ENCODE measurements at regions not wholly inside any gene's neighbourhood (a gene's known extent, or its start where the extent isn't known, plus 50 kb on each side); places are given as distances from the start of the nearest gene placed in this dataset.

DNA sequence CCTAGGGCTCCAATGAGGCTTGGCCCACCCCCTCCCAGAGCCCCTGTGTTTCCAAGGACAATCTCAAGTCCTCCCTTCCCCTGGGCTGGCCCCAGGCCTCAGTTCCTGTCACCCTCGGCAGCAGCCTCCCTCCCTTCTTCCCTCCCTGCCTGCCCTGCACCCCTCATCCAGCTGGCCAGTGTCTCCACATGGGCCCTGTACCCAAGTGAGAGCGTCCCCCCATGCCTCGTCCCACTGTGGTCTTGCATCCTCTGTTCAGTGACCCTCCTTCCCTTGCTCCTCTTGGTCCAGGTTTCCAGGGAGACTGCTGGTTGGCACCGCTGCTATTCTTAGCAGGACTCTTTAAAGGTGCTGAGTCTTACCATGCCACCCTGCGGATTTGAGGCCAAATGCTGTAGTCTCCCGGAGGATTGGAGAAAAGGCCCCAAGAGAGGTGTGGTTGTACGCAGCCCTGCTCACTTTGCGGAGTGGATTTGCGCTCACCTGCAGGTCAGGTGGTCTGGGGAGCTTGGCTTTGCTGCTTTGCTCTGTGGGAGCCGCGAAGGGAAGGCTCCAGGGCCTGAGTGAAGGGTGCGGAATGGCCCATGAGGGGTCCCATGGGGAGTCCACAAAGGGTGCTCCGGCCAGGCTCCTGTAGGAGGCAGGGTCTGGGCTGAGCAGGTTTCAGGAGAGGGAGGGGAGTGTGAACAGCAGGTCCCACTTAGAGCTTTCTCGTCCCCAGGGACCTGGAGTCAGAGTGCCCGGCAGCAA is 519.2 kb downstream of the TCERG1L start:
- no peak for DNase-seq (ENCODE audit: low read depth in 3 of 3)

DNA sequence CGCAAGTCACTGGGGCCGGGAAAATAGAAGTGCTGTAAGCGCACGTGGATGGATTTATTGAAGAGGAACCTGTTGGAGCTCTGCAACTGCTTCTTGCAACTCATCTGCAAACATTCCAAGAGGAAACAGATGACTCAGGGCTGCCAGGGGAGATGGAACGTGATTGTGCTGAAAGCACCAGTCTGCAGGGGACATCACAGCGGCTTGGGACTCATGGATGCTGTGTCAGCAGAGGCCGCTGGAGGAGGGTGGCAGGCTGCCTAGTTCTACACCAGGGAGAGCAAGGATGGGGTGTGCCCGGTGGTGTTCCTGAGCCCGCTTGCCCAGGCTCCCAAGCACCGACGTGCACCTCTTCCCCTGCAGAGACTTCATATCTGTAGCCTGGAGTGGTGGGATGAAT is 515.7 kb downstream of the TCERG1L start:
- DNase-seq (ENCODE audit: low read depth in 3 of 3), result no peak

DNA sequence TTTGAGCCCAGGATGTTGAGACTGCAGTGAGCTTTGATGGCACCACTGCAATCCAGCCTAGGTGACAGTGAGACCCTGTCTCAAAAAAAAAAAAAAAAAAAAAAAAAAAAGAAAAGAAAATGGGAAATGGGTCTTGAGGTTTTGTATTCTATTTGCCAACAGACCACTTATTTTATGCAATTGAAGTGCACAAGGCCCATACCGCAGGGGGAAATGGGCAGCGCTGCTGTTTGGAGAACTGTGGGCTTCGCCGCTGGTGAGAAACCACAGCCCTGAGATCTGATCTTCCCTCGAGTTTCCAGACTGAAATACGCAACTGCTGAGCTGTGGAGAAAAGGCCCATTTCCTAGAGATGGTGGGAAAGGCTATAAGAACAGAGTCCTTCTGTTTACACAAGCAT is 512.0 kb downstream of the TCERG1L start:
- no peak for DNase-seq (ENCODE audit: low read depth in 3 of 3)

DNA sequence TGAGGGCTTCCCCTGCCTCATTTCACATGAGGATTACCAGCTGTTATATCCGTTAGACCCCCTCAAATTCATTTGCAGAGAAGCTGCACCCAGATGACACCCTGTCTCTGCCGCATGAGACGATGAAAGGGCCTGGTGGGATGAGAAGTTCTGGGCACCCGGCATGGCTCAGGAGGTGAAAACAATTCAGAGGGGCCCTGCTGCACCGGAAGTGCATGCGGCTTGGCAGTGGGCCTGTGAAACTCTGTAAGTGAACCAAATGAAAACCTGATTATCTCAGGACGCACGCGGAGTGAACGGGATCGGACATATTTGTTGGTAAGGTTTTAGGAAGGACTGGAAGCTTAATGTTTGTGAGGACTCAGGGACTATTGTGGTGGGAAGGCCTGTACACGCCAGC is 511.2 kb downstream of the TCERG1L start:
- DNase-seq (ENCODE audit: low read depth in 3 of 3), result no peak

DNA sequence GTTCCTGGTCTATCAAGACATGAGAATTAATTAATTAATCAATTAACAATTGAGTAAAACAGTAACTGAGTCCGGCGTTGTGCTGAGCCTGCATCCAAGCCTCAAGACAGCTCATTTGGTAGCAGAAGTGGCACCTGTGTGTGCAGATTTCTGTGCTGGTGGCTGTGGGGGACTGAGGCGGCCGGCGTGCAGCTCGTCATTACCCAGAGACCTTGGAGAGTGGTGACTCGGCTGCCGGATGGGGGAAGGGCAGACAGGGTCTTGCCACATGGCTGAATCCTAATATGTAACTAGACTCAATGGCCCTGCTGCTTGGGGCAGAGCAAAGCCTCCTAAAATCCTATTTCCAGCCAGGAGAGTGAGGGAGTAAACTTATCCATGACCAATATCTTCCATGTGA is 510.2 kb downstream of the TCERG1L start:
- DNase-seq (ENCODE audit: low read depth in 3 of 3), result no peak

DNA sequence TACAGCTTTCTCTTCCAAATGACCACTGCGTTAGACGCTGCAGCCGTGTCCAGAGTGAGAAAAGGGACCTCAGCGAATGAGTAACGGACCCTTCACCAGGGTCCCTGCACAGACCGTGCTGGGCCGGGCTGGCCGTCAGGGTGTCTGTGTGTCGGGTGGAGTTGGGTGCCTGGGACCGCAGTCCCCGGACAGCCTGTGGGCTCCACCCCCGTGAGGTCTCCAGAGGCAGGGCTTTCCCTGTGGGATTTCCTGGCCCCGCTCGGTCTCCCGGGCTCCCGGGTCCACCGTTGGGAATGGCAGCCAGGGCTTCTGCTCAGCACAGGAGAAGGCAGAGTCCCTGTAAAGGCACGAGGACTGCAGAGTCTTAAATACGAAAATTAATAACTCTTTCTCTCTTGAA is 509.7 kb downstream of the TCERG1L start:
- DNase-seq (ENCODE audit: low read depth in 3 of 3), result no peak

DNA sequence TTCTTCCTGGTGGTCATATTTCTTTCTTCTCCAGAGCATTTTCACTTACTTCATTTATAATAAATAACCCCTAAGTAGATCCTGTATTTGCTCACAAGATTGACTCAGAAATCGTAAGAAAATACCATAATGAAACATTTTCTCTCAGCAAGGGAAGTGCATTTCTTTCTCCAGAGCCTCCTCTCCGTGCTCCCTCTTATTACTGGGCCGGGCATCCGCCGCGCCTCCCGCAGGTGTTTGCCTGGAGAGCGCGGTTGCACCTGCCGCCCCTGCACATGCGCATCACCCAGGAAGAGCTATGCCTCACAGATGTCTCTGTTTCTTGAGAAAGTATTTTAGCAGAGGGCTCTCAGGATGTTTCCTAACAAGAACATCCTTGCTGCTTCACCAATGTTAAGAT is 509.2 kb downstream of the TCERG1L start:
- no peak for DNase-seq (ENCODE audit: low read depth in 3 of 3)

DNA sequence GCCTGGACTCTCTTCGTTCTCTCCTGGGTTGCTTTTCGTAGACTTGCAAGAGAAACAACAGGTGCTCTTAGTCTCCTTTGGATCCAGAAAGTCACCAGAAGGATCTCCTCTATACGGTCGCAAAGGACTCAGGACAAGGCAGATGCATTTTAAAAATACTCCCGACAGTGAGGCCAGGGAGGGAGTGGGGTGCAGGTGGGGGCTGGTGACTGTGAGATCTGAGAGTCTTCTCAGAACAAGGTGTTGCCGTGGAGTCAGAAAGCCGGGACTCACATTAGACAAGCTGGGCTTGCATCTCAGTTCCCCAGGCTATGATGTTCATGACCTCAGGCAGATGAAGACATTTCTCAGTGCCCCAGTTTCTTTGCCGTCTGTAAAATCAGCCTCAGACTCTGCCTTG is 507.2 kb downstream of the TCERG1L start:
- DNase-seq (ENCODE audit: low read depth in 3 of 3), result no peak

DNA sequence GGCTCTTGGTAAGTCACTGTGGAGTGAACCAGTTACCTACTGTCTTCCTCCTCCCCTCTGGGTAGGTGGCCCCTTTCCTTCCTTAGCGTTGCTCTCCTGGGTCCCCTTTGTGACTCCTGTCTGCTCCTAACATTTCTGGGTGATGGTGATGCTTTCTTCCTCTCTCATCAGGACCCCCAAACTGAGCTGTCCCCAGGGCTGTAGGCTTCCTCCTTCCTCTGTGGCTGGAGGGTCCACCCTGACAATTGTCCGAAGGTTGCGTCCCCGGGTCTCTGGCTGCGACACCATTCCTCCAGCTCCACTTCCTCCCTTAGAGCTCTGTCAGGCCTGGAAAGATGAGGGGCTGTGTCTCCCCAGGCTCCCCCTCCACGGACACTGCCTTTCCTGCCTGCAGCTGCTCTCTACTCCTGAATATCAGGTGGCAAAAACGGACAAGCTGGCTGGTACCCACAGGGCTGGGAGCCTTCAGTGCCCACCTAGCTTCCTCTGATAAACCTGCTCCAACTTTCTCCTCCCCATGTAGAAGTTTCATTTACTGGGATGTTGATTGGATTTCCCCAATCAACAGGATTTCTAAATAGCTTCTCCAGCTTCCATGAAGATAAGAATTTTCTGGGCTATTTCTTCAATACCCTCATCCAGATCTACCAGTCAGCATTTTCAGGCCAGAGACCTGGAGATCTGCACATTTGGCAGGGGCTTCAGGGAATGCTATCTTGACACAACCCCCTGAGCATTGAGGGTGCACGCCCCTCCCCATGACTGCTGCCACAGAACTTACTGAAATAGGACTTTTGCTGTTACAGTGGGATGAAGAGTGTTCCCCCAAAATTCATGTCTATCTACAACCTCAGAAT is 506.5 kb downstream of the TCERG1L start:
- no peak for DNase-seq (ENCODE audit: low read depth in 3 of 3)

DNA sequence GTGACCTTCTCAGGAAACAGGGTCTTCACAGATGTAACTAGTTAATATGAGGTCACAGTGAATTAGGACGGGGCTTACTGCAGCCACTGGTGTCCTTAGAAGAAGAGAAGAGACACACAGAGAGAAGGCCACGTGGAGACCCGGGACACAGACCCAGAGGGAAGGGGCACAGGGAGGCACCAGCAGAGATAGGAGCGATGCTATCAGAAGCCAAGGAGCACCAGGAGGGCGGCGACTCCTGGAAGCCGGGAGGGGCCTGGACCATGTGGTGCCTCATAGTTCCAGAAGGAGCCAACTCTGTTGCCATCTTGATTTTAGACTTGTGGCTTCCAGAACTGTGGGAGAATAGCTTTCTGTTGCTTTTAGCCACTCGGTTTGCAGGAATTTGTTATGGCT is 505.9 kb downstream of the TCERG1L start:
- DNase-seq (ENCODE audit: low read depth in 3 of 3), result no peak

DNA sequence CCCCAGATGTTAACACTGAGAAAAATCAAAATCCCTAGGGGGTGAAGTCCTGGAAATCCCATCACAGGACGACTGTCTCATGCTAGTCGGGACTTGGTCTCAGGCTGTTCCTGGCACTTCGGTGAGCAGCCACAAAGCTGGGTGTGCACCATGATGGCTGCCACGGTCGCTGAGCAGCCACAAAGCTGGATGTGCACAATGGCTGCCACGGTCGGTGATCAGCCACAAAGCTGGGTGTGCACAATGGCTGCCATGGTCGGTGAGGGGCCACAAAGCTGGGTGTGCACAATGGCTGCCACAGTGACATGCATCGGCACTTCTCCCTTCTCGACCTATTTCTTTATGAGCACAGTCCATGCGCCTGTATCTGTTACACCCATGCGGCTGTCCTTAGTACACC is 505.1 kb downstream of the TCERG1L start:
- DNase-seq (ENCODE audit: low read depth in 3 of 3), result no peak

DNA sequence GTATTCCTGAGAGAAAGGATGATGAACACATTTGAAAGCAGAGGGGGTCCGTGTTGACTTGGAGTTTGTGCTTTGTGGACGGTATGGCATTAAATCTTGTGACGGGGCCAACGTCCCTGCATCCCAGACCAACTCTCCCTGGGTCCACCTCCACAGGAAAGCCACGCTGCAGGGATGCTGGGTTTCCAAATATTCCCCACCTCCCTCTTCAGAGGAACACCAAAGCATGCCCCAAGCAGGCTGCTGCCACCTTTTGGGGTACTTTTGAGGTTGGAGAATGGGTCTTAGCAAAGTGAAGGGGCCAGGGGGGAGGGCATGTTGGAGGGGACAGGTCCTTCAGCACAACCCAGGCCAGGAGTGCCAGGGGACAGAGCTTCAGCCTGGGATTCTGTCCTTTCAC is 504.4 kb downstream of the TCERG1L start:
- DNase-seq (ENCODE audit: low read depth in 3 of 3), result no peak

DNA sequence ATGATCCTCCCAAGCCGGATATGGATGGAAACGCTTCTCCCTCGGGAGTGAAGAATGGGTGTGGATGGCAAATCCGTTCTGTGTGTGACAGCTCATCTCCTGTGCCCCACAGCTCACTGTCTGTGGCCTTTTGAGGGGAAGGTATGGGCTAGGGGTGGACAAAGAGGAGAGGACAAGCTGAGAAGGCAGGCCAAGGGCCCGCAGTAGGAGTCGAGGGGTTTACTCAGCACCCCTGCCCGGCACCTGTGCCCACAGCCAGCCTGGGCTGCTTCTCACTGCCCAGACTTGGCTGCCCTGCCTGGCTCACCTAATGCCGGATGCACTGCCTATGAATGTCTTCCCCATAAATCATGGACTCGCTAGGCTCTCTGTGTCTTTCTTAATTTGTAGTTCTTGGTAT is 503.8 kb downstream of the TCERG1L start:
- no peak for DNase-seq (ENCODE audit: low read depth in 3 of 3)

DNA sequence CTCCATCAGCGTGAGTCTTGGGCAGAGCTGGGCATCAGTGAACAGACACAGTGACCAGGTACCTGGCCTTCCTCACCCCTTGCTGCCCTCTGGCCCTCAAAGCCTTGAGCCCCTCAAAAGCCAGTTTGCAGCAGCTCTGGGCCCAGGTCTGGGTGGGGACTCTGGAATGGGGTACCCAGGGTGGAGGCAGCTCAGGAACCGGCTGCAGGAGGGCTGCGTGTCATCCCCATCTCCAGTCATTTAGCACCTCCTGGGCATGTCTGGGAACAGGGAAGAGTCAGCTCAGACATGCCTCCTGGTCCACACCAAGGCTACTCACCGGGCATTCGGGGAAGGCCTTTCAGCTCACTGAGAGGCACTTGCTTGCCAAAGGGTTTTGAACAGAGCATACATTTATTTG is 503.3 kb downstream of the TCERG1L start:
- DNase-seq (ENCODE audit: low read depth in 3 of 3), result no peak

DNA sequence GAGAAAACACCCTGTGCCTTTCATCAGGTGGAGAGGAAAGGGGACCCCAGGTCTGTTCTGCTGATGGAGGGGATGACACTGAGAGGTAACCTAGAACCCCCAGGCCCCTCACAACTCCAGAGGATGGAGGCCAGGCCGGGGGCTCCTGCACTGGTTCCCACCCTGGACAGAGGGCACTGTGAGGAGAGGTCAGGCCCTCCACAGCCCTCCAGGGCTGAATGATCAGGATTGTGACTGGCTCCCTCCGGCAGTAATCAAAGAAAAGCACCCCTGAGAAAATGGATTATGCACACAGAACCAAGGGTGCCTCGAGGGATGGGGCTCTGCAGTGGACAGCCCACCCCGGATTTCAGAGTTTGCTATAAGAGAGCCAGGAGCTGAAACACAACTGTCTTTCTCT is 502.8 kb downstream of the TCERG1L start:
- DNase-seq (ENCODE audit: low read depth in 3 of 3), result no peak

DNA sequence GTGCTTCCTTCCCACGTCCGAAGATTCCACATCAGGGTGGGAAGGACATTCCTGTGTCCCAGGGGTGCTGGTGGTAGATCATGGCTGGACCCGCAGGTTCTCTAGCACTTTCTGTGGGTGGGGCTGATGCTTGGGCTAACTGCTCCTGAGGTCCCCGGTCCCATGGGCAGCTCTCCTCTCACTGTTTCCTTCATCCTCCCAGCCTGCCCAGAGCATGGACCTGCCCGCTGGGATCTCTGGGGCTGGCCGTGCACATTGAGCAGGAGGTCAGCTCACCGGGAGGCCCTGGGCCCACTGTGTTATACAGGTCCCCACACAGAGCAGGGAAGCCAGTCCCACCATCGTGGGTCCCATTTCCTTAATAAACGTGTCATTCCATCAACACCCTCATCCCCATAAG is 502.3 kb downstream of the TCERG1L start:
- DNase-seq (ENCODE audit: low read depth in 3 of 3), result no peak

DNA sequence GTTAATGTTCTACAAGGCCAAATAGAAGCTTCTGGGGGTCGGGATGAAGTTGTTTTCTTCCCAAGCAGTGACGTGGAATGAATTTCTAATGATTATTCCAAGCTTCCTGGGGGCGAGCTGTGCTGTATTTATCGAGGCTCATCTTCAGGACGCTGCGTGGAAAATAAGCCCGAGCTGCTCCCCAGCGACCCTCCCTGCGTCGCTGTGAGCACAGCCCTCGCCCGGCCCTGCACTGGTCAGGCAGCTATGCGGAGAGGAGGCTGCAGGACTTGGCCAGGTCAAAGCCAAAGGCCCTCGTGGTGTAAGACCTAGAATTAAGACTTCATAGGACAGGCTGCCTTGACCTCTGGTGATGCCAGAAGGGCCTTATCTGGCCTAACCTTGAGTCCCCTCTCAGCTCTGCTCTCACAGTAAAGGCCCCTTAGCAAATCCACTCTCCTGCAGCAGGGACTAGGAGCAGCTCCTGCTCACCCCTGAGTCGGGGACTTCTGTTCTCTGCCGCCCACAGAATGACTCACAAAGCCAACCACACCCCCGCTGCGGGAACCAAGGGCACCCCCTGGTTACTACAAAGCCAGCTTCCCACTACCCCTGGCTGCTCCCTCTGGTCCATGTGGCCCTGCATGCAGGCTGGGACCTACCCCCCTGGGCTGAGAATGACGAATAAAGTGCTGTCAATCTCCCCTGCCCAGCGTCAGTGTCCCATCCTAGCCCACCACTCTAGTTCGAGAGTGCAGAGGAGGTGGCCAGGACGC is 501.6 kb downstream of the TCERG1L start:
- DNase-seq (ENCODE audit: low read depth in 3 of 3), result no peak

DNA sequence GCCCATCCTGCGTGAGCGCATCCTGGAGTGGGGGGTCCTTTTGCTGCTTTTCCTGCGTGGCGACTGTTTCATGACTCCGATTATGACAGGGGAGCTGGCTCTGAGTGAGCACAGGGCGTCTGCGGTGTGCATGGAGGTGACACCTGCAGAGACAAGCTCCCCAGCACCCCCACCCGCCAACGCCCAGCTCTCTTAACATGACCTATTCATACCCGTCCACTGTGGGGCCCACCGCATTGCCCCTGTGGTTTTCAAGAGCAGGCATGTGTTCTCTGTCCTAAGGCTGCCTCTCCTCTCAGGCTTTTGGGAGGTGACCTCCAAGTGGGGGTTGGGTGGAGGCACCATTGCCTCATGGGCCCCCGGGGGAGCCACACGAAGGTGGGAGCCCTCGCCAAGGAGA is 500.7 kb downstream of the TCERG1L start:
- DNase-seq (ENCODE audit: low read depth in 3 of 3), result no peak

DNA sequence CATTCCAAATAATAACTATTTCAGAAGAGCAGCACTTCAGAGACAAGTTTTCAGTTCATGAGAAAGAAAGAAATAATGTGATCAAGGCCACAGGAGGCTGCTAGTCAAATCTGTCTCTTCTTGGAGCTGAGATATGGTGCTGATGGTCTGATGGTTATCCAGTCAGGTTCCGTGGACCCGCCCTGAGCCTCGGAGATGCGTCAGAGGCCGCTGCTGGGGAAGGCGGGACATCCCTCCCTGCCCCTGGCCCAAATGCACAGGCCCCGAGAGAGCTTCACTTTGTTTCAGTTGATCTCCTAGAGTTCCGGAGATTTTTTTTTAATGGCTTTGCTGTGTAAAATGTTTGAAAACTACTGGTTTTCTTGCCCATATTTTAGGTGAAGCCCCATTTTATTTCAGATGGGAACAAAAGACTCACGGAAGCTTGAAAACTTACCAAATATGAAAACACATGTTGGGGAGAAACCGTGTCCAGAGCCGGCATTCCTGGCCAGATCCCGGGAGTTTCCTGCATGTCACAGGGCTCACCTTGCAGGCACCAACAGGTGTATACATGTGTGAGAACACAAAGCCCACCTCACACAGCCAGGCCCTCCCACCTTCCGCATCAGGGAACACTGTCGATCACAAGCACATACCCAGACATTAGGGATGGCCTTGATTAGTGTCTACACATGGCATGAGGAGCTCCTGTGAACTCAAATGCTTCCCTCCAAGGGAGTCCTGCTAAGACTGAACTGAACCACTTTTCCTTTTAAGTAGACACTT is 499.0 kb downstream of the TCERG1L start:
- DNase-seq (ENCODE audit: low read depth in 3 of 3), result no peak

DNA sequence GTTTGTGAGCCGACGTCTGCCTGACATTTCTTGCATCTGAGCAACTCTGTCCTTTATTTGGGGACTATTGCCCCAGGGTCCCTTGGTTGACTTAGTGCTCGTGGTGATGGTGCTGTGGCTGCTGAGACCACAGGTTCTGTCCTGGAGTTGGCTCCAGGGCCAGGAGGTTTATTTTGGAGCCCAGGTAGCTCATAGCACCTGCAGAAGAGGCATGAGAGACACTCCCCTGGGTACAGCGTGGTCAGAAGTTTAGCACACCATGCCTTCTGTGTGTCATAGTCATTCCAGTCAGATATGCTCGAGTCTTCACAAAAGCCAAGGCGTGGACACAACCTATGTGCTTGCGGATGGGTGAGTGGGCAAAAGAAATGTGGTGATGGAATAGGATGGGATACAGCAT is 496.9 kb downstream of the TCERG1L start:
- no peak for DNase-seq (ENCODE audit: low read depth in 3 of 3)

DNA sequence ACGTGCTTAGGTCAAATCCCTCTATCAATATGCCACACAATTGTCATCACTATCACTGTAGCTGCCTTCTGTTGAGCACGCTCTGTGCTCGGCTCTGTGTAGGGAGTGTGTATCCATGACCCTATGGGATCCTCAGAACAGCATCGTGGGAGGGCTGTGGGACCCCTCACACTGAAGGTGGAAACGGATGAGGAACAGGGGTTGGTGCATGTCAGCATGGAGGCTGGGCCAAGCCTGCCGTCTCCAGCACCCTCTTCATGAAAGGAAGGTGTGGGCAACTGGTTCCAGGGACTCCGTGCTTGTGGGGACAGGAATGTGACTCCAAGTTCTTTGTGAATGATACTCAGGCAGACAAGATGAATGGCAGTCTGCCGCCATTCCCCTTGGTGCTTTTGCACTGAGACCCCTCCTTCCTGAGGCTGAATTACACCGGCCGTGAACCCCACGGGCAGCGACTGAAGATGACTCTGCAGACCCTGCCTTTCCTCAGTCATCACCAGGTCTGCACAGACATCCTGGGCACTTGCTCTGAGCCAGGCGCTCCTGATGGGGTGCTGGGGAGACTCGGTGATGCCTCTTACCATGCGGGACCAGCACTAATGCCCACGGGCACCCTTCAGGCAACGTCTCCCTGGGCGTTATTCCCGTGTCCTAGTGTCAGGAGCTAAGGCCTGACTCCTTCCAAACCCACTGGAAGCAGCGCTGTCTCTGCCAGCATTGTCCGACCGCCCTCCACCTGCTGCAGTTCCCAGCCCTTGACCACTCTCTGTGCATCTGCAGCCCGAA is 495.2 kb downstream of the TCERG1L start:
- no peak for DNase-seq (ENCODE audit: low read depth in 3 of 3)

Data from stimulated activated CD4-positive, alpha-beta T cell treated with anti-CD3 and anti-CD28 coated beads, TNF-alpha, amount 100 ng/mL, for 4 hours (primary cell).